GM12878 (cell line): ENCODE measurements at regions not wholly inside any gene's neighbourhood (a gene's known extent, or its start where the extent isn't known, plus 50 kb on each side); places are given as distances from the start of the nearest gene placed in this dataset.

Source experiments
- ATAC-seq: fragments of 200-7000 bp; cut with Tn5 transposase; 3 replicates; pipeline ENCODE4 v1.9.1; 2020; ENCODE audit warnings: mild to moderate bottlenecking, moderate library complexity
- BruUV-seq: library from RNA; stranded (reverse); fragments of 400-500 nt; replicated peaks from 2 replicates; lab custom pipeline; 2021; lab: Mats Ljungman, UMichigan
- CTCF ChIA-PET: fragments of 300-600 bp; sonication (Branson Sonifier 250); formaldehyde crosslinking; extraction: SDS; loops from one replicate; lab custom pipeline; 2021; ENCODE audit warnings: inconsistent platforms; lab: Yijun Ruan, JAX
- POLR2A ChIA-PET: fragments of 350-600 bp; formaldehyde crosslinking; extraction: SDS; loops from one replicate; lab custom pipeline; 2021; ENCODE audit warnings: inconsistent platforms; lab: Charles Lee
- RAD21 ChIA-PET: fragments of 300-600 bp; sonication (Branson Sonifier 250); formaldehyde crosslinking; loops from one replicate; lab custom pipeline; 2023; ENCODE audit warnings: antibody characterized with exemption; ENCODE audit not compliant: unreplicated experiment; lab: Charles Lee
- SMC1A ChIA-PET: fragments of 300-600 bp; sonication (Branson Sonifier 250); formaldehyde crosslinking; loops from one replicate; lab custom pipeline; 2023; ENCODE audit not compliant: unreplicated experiment, uncharacterized antibody; lab: Charles Lee
- DNase-seq: peaks from one replicate; pipeline ENCODE4 v3.0.0-alpha.2; 2011; ENCODE audit warnings: low read depth, low spot score
- FAIRE-seq: peaks from 3 replicates; lab custom pipeline; 2011; peaks lifted over from hg19 to GRCh38; lab: Jason Lieb, UNC
- H2AFZ ChIP-seq: 2 replicates; pipeline ENCODE4 v1.6.0; 2011; ENCODE audit warnings: low read depth, low read length, control low read depth; ENCODE audit not compliant: control insufficient read depth
- H3K27ac ChIP-seq: 2 replicates; pipeline ENCODE4 v1.5.1; 2011; ENCODE audit warnings: control low read depth; ENCODE audit not compliant: control insufficient read depth, insufficient read depth
- H3K27me3 ChIP-seq, 2 experiments: replicated peaks in 1 of 2; 2 replicates each; pipeline versions ENCODE4 v1.6.0 to v1.6.1; 2011; ENCODE audit warnings: low read length in 1 of 2; ENCODE audit not compliant: control insufficient read depth in 2 of 2, insufficient read depth in 2 of 2
- H3K36me3 ChIP-seq, 2 experiments: 2 replicates each; pipeline ENCODE4 v1.5.1; 2011; ENCODE audit warnings: low read length in 1 of 2; ENCODE audit not compliant: control insufficient read depth in 2 of 2, insufficient read depth in 2 of 2
- H3K4me1 ChIP-seq: 2 replicates; pipeline ENCODE4 v1.6.1; 2011; ENCODE audit warnings: mild to moderate bottlenecking, low read length, moderate library complexity, mixed read lengths; ENCODE audit not compliant: control insufficient read depth, insufficient read depth
- H3K4me2 ChIP-seq: 2 replicates; pipeline ENCODE4 v1.6.0; 2011; ENCODE audit warnings: control low read depth; ENCODE audit not compliant: control insufficient read depth, insufficient read depth
- H3K4me3 ChIP-seq: fragments of 200-600 bp; sonication (generic); 2 replicates; pipeline ENCODE4 v1.5.1; 2016
- H3K79me2 ChIP-seq: 2 replicates; pipeline ENCODE4 v1.6.0; 2011; ENCODE audit warnings: low read length; ENCODE audit not compliant: control insufficient read depth, insufficient read depth
- H3K9ac ChIP-seq: 2 replicates; pipeline ENCODE4 v1.8.0; 2011; ENCODE audit warnings: low read length, control low read depth, mixed read lengths; ENCODE audit not compliant: control insufficient read depth, insufficient read depth
- H3K9me3 ChIP-seq: replicated peaks from 3 replicates; pipeline ENCODE4 v1.5.1; 2011; ENCODE audit warnings: mild to moderate bottlenecking, low read length; ENCODE audit not compliant: control insufficient read depth, insufficient read depth
- H4K20me1 ChIP-seq: 2 replicates; pipeline ENCODE4 v1.6.0; 2011; ENCODE audit not compliant: control insufficient read depth, insufficient read depth
- BCL11A ChIP-seq: IDR thresholded peaks from 2 replicates; pipeline ENCODE4 v1.6.1; 2011; ENCODE audit warnings: low read depth, low read length
- CBX5 ChIP-seq: sonication (generic); IDR thresholded peaks from 2 replicates; pipeline ENCODE4 v1.6.1; 2016; ENCODE audit warnings: low read depth, moderate library complexity, mild to moderate bottlenecking, inconsistent platforms
- EED ChIP-seq: sonication (generic); IDR thresholded peaks from 2 replicates; pipeline ENCODE4 v1.6.1; 2016; ENCODE audit warnings: antibody characterized with exemption, low read depth
- EGR1 ChIP-seq, 2 experiments: IDR thresholded peaks; 1 replicate in 1 of 2; 2 replicates in 1 of 2; pipeline ENCODE4 v1.6.1; 2011 to 2012; ENCODE audit warnings: low read depth in 2 of 2, low read length in 2 of 2, borderline replicate concordance in 1 of 2, mild to moderate bottlenecking in 1 of 2, moderate library complexity in 1 of 2
- EP300 ChIP-seq, 2 experiments: fragments of 150-350 bp in 1 of 2; IDR thresholded peaks; 2 replicates each; pipeline ENCODE4 v1.6.1; 2011 to 2012; ENCODE audit warnings: low read depth in 2 of 2, low read length in 2 of 2, borderline replicate concordance in 1 of 2, improper control_type of control experiment in 1 of 2, inconsistent platforms in 1 of 2; ENCODE audit not compliant: control insufficient read depth in 1 of 2
- HDAC6 ChIP-seq: fragments of 200-600 bp; sonication (generic); IDR thresholded peaks from one replicate; pipeline ENCODE4 v1.8.0; 2017; ENCODE audit warnings: antibody characterized with exemption; ENCODE audit not compliant: unreplicated experiment
- IKZF1 ChIP-seq: fragments of 450-650 bp; conservative IDR thresholded peaks from 2 replicates; pipeline ENCODE4 v1.6.1; 2017; ENCODE audit warnings: antibody characterized with exemption, mild to moderate bottlenecking
- JUNB ChIP-seq: IDR thresholded peaks from 2 replicates; pipeline ENCODE4 v1.6.1; 2016; ENCODE audit warnings: antibody characterized with exemption, mild to moderate bottlenecking
- JUND ChIP-seq: IDR thresholded peaks from 2 replicates; pipeline ENCODE4 v1.6.1; 2012; ENCODE audit warnings: low read depth, mild to moderate bottlenecking, low read length, improper control_type of control experiment, moderate library complexity
- MYB ChIP-seq: fragments of 150-350 bp; IDR thresholded peaks from 2 replicates; pipeline ENCODE4 v1.6.1; 2014; ENCODE audit warnings: mild to moderate bottlenecking, low read depth, low read length, borderline replicate concordance
- NFYA ChIP-seq: IDR thresholded peaks from 2 replicates; pipeline ENCODE4 v1.6.1; 2011; ENCODE audit warnings: low read depth, mild to moderate bottlenecking, low read length, improper control_type of control experiment, borderline replicate concordance
- NR2C1 ChIP-seq: fragments of 450-650 bp; IDR thresholded peaks from 2 replicates; pipeline ENCODE4 v1.6.1; 2017; ENCODE audit warnings: antibody characterized with exemption, mild to moderate bottlenecking, moderate library complexity
- NR2C2 ChIP-seq: IDR thresholded peaks from 2 replicates; pipeline ENCODE4 v1.6.1; 2011; ENCODE audit warnings: borderline replicate concordance, low read depth; ENCODE audit not compliant: control insufficient read depth, insufficient read length
- NRF1 ChIP-seq: conservative IDR thresholded peaks from 2 replicates; pipeline ENCODE4 v1.6.1; 2011; ENCODE audit warnings: mild to moderate bottlenecking, low read depth, low read length, improper control_type of control experiment
- PML ChIP-seq: IDR thresholded peaks from 2 replicates; pipeline ENCODE4 v1.6.1; 2012; ENCODE audit warnings: low read length, inconsistent platforms
- RBBP5 ChIP-seq: fragments of 200-600 bp; sonication (generic); conservative IDR thresholded peaks from 2 replicates; pipeline ENCODE4 v1.6.1; 2016
- RFX5 ChIP-seq: IDR thresholded peaks from 2 replicates; pipeline ENCODE4 v1.6.1; 2011; ENCODE audit warnings: low read depth, low read length, improper control_type of control experiment
- SMARCA5 ChIP-seq: fragments of 450-650 bp; IDR thresholded peaks from 2 replicates; pipeline ENCODE4 v1.6.1; 2017; ENCODE audit warnings: mild to moderate bottlenecking
- ZSCAN29 ChIP-seq: fragments of 450-650 bp; IDR thresholded peaks from 2 replicates; pipeline ENCODE4 v1.6.1; 2017; ENCODE audit warnings: mild to moderate bottlenecking, moderate library complexity
- WGBS: methylation state at CpG from one replicate; pipeline ENCODE4 v1.1.6; 2016; ENCODE audit warnings: low lambda C conversion rate; ENCODE audit not compliant: insufficient replicate concordance, insufficient coverage; ENCODE audit errors: missing lambda C conversion rate; 5-methylcytosine and 5-hydroxymethylcytosine counted together
- in situ Hi-C: fragments of 300-500 bp; cut with MboI; formaldehyde crosslinking; loops from 9 replicates; pipeline ENCODE4 v1.14.3; 2018; ENCODE audit warnings: mixed read lengths
- intact Hi-C: fragments of 100-400 bp; cut with micrococcal nuclease; formaldehyde crosslinking; loops from one replicate; pipeline ENCODE4 v1.14.2; 2022; ENCODE audit not compliant: unreplicated experiment
- TF ChIP-seq, protein P1 (sequence below), 3 experiments: IDR thresholded peaks in 2 of 3; conservative IDR thresholded peaks in 1 of 3; 2 replicates each; pipeline ENCODE4 v1.5.1; 2011; ENCODE audit warnings: low read depth in 3 of 3, low read length in 3 of 3, mild to moderate bottlenecking in 3 of 3, control low read depth in 2 of 3, moderate library complexity in 2 of 3, inconsistent platforms in 1 of 3, mixed read lengths in 1 of 3; ENCODE audit not compliant: control insufficient read depth in 2 of 3, insufficient read depth in 1 of 3; ENCODE audit errors: extremely low read depth in 1 of 3
- TF ChIP-seq, protein P2 (sequence below): fragments of 450-650 bp; IDR thresholded peaks from 2 replicates; pipeline ENCODE4 v1.6.1; 2016; ENCODE audit warnings: mild to moderate bottlenecking

DNA sequence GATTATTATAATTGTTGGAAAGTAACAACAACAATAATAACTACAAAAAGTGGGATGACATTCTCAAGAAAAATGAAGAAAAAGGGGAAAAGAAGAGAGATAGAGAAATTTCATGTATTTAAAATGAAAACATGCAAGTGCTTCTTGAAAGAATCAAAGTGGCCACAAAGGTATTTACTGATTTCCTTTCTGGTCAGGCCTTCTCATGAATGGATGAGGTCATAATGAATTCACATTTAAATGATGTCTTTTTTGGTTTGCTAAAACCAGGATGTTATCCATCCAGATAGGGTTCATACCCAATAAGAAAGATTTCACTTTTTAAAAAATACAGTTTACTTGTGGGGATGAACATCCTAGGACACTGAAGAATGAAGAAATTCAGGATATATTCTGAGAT is 446.4 kb upstream of the PTGER4 start (continued):
- TF ChIP-seq EGR1 (IDR thresholded peaks at IDR 0.05; ENCODE audit: borderline replicate concordance in 1 of 2, low read depth in 2 of 2, low read length in 2 of 2) (no peak), PML (no peak), ZSCAN29 (no peak), NR2C2 (no peak), NRF1 (no peak), EP300 (IDR thresholded peaks at IDR 0.05; ENCODE audit: borderline replicate concordance in 1 of 2, control insufficient read depth in 1 of 2, low read depth in 2 of 2, low read length in 2 of 2) (no peak), JUNB (no peak), NFYA (no peak), HDAC6 (no peak), CBX5 (no peak), IKZF1 (no peak), BCL11A (no peak)
- TF ChIP-seq, protein P1, sequence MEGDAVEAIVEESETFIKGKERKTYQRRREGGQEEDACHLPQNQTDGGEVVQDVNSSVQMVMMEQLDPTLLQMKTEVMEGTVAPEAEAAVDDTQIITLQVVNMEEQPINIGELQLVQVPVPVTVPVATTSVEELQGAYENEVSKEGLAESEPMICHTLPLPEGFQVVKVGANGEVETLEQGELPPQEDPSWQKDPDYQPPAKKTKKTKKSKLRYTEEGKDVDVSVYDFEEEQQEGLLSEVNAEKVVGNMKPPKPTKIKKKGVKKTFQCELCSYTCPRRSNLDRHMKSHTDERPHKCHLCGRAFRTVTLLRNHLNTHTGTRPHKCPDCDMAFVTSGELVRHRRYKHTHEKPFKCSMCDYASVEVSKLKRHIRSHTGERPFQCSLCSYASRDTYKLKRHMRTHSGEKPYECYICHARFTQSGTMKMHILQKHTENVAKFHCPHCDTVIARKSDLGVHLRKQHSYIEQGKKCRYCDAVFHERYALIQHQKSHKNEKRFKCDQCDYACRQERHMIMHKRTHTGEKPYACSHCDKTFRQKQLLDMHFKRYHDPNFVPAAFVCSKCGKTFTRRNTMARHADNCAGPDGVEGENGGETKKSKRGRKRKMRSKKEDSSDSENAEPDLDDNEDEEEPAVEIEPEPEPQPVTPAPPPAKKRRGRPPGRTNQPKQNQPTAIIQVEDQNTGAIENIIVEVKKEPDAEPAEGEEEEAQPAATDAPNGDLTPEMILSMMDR (IDR thresholded peaks at IDR 0.05 in 2 of 3, conservative IDR thresholded peaks at IDR 0.05 in 1 of 3; ENCODE audit: control insufficient read depth in 2 of 3, extremely low read depth in 1 of 3, insufficient read depth in 1 of 3, low read depth in 3 of 3, low read length in 3 of 3) = no peak

DNA sequence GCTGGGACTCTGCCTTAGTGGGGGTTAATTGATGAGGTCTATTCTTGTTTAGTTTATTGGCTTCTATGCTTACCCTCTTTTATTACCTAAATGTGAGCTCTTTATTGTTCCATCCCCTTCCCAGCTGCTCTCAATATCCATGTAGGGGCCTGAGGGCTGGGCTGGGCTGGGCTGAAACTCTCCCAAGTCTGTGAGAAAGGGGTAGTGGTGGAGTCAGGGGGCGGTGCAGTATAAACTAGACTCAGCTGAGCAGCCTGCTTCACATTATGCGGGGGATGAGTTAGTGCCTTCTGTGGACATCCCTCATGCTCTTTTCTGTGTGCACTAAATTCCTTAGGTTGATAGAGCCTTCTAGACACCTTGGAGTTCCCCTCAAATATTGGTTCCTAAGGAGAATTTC is 451.8 kb upstream of the PTGER4 start:
- ATAC-seq (no peak), FAIRE-seq (no peak), DNase-seq (no peak)
- no peak overlapping the region for H3K4me3 ChIP-seq
- ChIA-PET CTCF (no interaction called here), POLR2A (no interaction called here), RAD21 (no interaction called here), SMC1A (interaction anchor here (1.2 kb wide), 1 partner anchor 9 kb away, joined by 3 read pairs; no protein-coding TSS in a partner anchor)
- no peaks in the 10 kb centered on the region for H3K27me3 ChIP-seq
- peaks cover 5% of the 10 kb centered on the region; the same call in 1 of the 2 replicates for H3K4me1 ChIP-seq
- no peaks in the 10 kb centered on the region for H4K20me1 ChIP-seq
- H3K36me3 ChIP-seq = no peaks in the 10 kb centered on the region
- H3K9me3 ChIP-seq = no peaks in the 10 kb centered on the region
- H3K4me2 ChIP-seq = no peak overlapping the region
- in situ Hi-C loops (no loop called here), intact Hi-C loops (no loop called here)
- no peaks in the 10 kb centered on the region for H3K79me2 ChIP-seq
- H3K9ac ChIP-seq = no peak overlapping the region
- BruUV-seq = no TSS peak
- no peak overlapping the region for H3K27ac ChIP-seq
- no peak overlapping the region for H2AFZ ChIP-seq
- TF ChIP-seq MYB (no peak), RBBP5 (no peak), NR2C1 (no peak), JUND (no peak), RFX5 (no peak), EED (no peak), NRF1 (no peak), SMARCA5 (no peak)
- TF ChIP-seq, protein P2, sequence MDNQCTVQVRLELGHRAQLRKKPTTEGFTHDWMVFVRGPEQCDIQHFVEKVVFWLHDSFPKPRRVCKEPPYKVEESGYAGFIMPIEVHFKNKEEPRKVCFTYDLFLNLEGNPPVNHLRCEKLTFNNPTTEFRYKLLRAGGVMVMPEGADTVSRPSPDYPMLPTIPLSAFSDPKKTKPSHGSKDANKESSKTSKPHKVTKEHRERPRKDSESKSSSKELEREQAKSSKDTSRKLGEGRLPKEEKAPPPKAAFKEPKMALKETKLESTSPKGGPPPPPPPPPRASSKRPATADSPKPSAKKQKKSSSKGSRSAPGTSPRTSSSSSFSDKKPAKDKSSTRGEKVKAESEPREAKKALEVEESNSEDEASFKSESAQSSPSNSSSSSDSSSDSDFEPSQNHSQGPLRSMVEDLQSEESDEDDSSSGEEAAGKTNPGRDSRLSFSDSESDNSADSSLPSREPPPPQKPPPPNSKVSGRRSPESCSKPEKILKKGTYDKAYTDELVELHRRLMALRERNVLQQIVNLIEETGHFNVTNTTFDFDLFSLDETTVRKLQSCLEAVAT = no peak
- 78% methylated on average over 2 of the region's 2 CpGs for WGBS
